Neural cell (in vitro differentiated cells): ENCODE measurements at regions not wholly inside any gene's neighbourhood (a gene's known extent, or its start where the extent isn't known, plus 50 kb on each side); places are given as distances from the start of the nearest gene placed in this dataset.
A peak's percentile ranks its signal among the peaks of the same experiment; 100 is the strongest.

Experiments used
- H2AFZ ChIP-seq: fragments of 200-600, 300-800 bp; sonication (generic), shearing (Covaris generic); 2 replicates; pipeline ENCODE4 v1.6.0; 2014; ENCODE audit warnings: low read depth, mild to moderate bottlenecking, antibody characterized with exemption, low read length, moderate library complexity
- H3F3A ChIP-seq: fragments of 200-600 bp; shearing (Covaris generic); 2 replicates; pipeline ENCODE4 v1.6.1; 2016; ENCODE audit warnings: mild to moderate bottlenecking, moderate library complexity, mixed read lengths, antibody characterized with exemption, low read length; ENCODE audit not compliant: insufficient read depth, poor library complexity, severe bottlenecking
- H3K27ac ChIP-seq: fragments of 200-600, 300-800 bp; sonication (generic), shearing (Covaris generic); 2 replicates; pipeline ENCODE4 v1.5.1; 2014; ENCODE audit warnings: mild to moderate bottlenecking, low read length, moderate library complexity
- H3K27me3 ChIP-seq: fragments of 300-800, 200-600 bp; sonication (generic), shearing (Covaris generic); 2 replicates; pipeline ENCODE4 v1.6.0; 2014; ENCODE audit warnings: mild to moderate bottlenecking, low read depth, low read length, moderate library complexity; ENCODE audit not compliant: insufficient read depth
- H3K36me3 ChIP-seq: fragments of 300-800, 200-600 bp; sonication (generic), shearing (Covaris generic); 2 replicates; pipeline ENCODE4 v1.5.1; 2014; ENCODE audit warnings: mild to moderate bottlenecking, antibody characterized with exemption, low read length, moderate library complexity; ENCODE audit not compliant: insufficient read depth
- H3K4me2 ChIP-seq: fragments of 300-800, 200-600 bp; sonication (generic), shearing (Covaris generic); 2 replicates; pipeline ENCODE4 v1.6.0; 2014; ENCODE audit warnings: mild to moderate bottlenecking, low read length
- H3K4me3 ChIP-seq: fragments of 300-800, 200-600 bp; sonication (generic), shearing (Covaris generic); 2 replicates; pipeline ENCODE4 v1.5.1; 2014; ENCODE audit warnings: mild to moderate bottlenecking, low read length, moderate library complexity
- H3K79me2 ChIP-seq: fragments of 200-600 bp; shearing (Covaris generic); replicated peaks from 2 replicates; pipeline ENCODE4 v1.6.0; 2014; ENCODE audit warnings: mild to moderate bottlenecking, low read length, moderate library complexity; ENCODE audit not compliant: insufficient read depth
- H3K9ac ChIP-seq: fragments of 300-800, 200-600 bp; sonication (generic), shearing (Covaris generic); 2 replicates; pipeline ENCODE4 v1.6.1; 2016; ENCODE audit warnings: mild to moderate bottlenecking, low read length, mixed read lengths
- H3K9me2 ChIP-seq: fragments of 200-600 bp; shearing (Covaris generic); 2 replicates; pipeline ENCODE4 v1.6.1; 2016; ENCODE audit warnings: mild to moderate bottlenecking, low read length, mixed read lengths; ENCODE audit not compliant: insufficient read depth
- H3K9me3 ChIP-seq: fragments of 200-600, 300-800 bp; sonication (generic), shearing (Covaris generic); 2 replicates; pipeline ENCODE4 v1.6.1; 2016; ENCODE audit warnings: mild to moderate bottlenecking, mixed run types, low read length, moderate library complexity, mixed read lengths
- H4K20me1 ChIP-seq: fragments of 200-600 bp; shearing (Covaris generic); 2 replicates; pipeline ENCODE4 v1.6.1; 2016; ENCODE audit warnings: mild to moderate bottlenecking, mixed run types; ENCODE audit not compliant: insufficient read depth
- CTCF ChIP-seq: fragments of 450-650 bp; IDR thresholded peaks from 2 replicates; pipeline ENCODE4 v1.5.1; 2014; ENCODE audit warnings: antibody characterized with exemption, mild to moderate bottlenecking, moderate library complexity; ENCODE audit not compliant: poor library complexity, severe bottlenecking
- EP300 ChIP-seq: fragments of 450-650 bp; conservative IDR thresholded peaks from 2 replicates; pipeline ENCODE4 v1.6.1; 2014; ENCODE audit warnings: antibody characterized with exemption, mild to moderate bottlenecking, moderate library complexity; ENCODE audit not compliant: poor library complexity, severe bottlenecking
- EZH2 ChIP-seq: fragments of 200-600, 300-800 bp; shearing (Covaris generic), sonication (generic); IDR thresholded peaks from 2 replicates; pipeline ENCODE4 v1.6.1; 2014; ENCODE audit warnings: antibody characterized with exemption, low read length, borderline replicate concordance, mild to moderate bottlenecking; ENCODE audit not compliant: insufficient read depth, poor library complexity, severe bottlenecking
- MXI1 ChIP-seq: fragments of 450-650 bp; conservative IDR thresholded peaks from 2 replicates; pipeline ENCODE4 v1.6.1; 2014; ENCODE audit warnings: antibody characterized with exemption, mild to moderate bottlenecking; ENCODE audit not compliant: poor library complexity, severe bottlenecking
- POLR2AphosphoS5 ChIP-seq: IDR thresholded peaks from 2 replicates; pipeline ENCODE4 v1.6.1; 2012
- RAD21 ChIP-seq: fragments of 450-650 bp; conservative IDR thresholded peaks from 2 replicates; pipeline ENCODE4 v1.6.1; 2014; ENCODE audit warnings: antibody characterized with exemption, mild to moderate bottlenecking, moderate library complexity
- REST ChIP-seq: IDR thresholded peaks from 2 replicates; pipeline ENCODE4 v1.6.1; 2012; ENCODE audit warnings: borderline replicate concordance
- SMC3 ChIP-seq: fragments of 450-650 bp; conservative IDR thresholded peaks from 2 replicates; pipeline ENCODE4 v1.6.1; 2014; ENCODE audit warnings: antibody characterized with exemption, mild to moderate bottlenecking, moderate library complexity; ENCODE audit not compliant: poor library complexity
- TAF1 ChIP-seq: IDR thresholded peaks from 2 replicates; pipeline ENCODE4 v1.6.1; 2012; ENCODE audit warnings: low read depth

GRCh38 chr4:62927574-62927973 is 1481.7 kb downstream of the TECRL start:
- TF ChIP-seq MXI1 (no peak), EP300 (no peak), RAD21 (no peak), SMC3 (no peak), REST (no peak), CTCF (no peak), EZH2 (no peak), POLR2AphosphoS5 (no peak), TAF1 (no peak)

GRCh38 chr4:62923783-62924182 is 1485.5 kb downstream of the TECRL start:
- Histone ChIP-seq H3K27me3 (no peaks in the 10 kb centered on the region), H3K4me2 (no peak overlapping the region)

More at GRCh38 chr4:62927574-62927973, 1481.7 kb downstream of the TECRL start:
- Histone ChIP-seq H3K4me2 (no peak overlapping the region), H3K9me3 (no peaks in the 10 kb centered on the region), H3F3A (no peaks in the 10 kb centered on the region), H3K79me2 (no peaks in the 10 kb centered on the region), H3K9me2 (no peaks in the 10 kb centered on the region), H4K20me1 (no peaks in the 10 kb centered on the region), H3K9ac (no peak overlapping the region), H3K36me3 (no peaks in the 10 kb centered on the region), H3K27me3 (no peaks in the 10 kb centered on the region), H3K4me3 (no peak overlapping the region), H3K27ac (no peak overlapping the region), H2AFZ (no peak overlapping the region)

More at GRCh38 chr4:62923783-62924182, 1485.5 kb downstream of the TECRL start:
- H4K20me1 ChIP-seq, result no peaks in the 10 kb centered on the region
- H3K27ac ChIP-seq, result peak overlapping the region; percentile 36
- no peaks in the 10 kb centered on the region for H3K36me3 ChIP-seq
- no peak overlapping the region for H2AFZ ChIP-seq
- H3F3A ChIP-seq, result no peaks in the 10 kb centered on the region
- no peak overlapping the region for H3K9ac ChIP-seq
- TF ChIP-seq TAF1, result no peak
- TF ChIP-seq POLR2AphosphoS5, result peak; percentile 83
- TF ChIP-seq RAD21, result no peak
- no peak for TF ChIP-seq CTCF
- no peak for TF ChIP-seq EZH2
- no peak for TF ChIP-seq MXI1
- peak; percentile 30 for TF ChIP-seq REST
- peak; percentile 93 for TF ChIP-seq EP300
- no peak for TF ChIP-seq SMC3
- no peaks in the 10 kb centered on the region for H3K9me3 ChIP-seq
- no peak overlapping the region for H3K4me3 ChIP-seq
- no peaks in the 10 kb centered on the region for H3K9me2 ChIP-seq
- H3K79me2 ChIP-seq, result no peaks in the 10 kb centered on the region
